NCI-H2227 (cell line): ENCODE measurements at regions not wholly inside any gene's neighbourhood (a gene's known extent, or its start where the extent isn't known, plus 50 kb on each side); places are given as distances from the start of the nearest gene placed in this dataset.
A peak's percentile ranks its signal among the peaks of the same experiment; 100 is the strongest.
"Not testable (repeated sequence)": the region's sequence is repeated elsewhere in the genome, so short reads cannot be mapped to it uniquely, and the experiment has no call there.

Experiments used
- DNase-seq: peaks from one replicate; lab custom pipeline; 2025; ENCODE audit not compliant: unreplicated experiment; lab: John Stamatoyannopoulos, UW

DNA sequence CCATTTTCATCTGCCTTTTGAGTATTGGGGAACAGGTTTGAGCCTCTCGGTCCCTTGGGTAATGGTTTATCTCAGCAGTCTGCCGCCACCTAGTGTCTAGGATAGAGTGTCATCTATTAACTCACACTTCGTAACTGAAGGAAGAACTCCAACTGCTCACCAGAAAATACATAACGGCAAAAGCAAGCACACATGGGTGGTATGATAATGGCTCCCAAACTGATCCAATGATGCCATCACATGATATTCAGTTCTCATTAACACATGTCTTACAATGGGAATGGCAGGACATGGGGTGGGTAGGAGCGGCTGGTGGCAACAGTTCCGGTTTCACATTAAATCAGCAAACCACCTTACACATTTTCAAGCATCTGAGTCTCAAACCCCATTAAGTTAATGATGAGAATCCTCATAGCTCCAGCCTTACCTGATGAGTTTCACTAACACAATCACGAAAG, 110.7 kb upstream of the PHACTR1 start:
- peak; percentile 80 for DNase-seq

DNA sequence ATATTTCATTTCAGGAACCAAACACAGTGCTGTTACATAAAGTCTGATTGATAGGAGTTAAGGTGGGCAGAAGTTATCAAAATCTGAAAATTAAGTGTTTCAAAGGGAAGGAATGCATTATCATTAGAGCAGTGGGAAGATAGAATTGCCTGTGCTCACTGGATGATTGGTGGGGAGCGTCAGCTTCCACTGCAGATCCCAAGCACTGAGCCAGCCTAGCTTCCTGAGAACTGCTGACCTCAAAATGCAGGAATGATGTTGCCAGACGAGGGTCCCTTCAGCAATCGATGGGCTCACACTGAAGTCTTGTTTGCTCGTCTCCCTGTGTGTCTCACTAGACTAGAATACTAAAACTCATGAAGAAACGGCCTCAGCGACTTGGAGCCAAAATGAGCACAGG, 110.0 kb upstream of the PHACTR1 start:
- DNase-seq = no peak

DNA sequence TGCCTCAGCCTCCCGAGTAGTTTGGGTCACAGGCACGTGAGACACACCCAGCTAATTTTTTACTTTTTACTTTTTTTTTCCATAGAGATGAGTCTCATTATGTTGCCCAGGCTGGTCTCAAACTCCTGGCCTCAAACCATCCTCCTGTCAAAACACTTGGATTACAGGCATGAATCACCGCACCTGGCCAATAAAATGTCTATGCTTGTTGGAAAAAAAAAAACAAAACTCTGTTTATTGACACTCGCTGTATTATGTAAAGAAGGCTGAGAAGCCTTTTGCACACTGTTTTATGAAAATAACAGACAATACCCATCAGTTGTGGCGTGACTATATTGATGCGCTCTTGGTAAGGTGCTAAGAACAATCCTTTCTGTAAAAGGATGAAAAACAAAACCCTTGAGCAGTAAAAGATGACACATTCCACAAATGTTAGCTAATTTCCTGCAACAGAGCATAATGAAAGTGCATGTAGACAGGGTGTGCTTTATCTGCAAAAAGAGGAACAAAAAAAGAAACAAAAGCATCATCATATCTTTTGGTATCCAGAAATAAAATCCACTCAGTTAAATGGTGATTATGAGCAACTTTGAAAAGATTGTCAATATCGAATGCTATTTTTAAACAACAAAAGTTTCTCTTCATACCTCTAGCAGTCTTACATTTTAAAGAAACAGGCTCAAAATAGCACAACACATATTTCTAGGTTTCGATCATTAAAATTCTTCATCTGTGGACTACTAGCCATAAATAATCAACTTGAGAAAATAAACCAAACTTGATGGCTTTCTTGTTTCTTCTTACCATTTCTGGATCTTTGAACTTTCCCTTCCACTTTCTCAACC, 108.3 kb upstream of the PHACTR1 start:
- DNase-seq = no peak

DNA sequence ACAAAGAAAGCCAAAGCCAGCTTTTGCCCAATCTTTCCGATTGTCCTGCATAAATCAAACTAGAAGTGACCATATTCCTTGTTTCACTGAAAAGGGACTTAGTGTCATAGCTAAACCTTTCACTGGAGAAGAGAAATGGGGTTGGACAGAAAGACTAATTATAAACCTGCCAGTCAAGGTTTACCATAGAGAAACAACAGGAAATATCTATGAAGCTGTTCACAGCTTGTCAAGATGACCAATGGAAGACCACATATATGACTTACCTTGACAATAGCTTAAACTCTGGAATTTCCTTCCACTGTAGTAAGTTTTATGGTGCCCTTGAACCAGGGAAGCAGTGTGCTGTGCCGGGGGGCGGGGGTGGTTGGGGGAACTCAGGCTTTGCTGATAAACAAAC, 107.7 kb upstream of the PHACTR1 start:
- DNase-seq = no peak

DNA sequence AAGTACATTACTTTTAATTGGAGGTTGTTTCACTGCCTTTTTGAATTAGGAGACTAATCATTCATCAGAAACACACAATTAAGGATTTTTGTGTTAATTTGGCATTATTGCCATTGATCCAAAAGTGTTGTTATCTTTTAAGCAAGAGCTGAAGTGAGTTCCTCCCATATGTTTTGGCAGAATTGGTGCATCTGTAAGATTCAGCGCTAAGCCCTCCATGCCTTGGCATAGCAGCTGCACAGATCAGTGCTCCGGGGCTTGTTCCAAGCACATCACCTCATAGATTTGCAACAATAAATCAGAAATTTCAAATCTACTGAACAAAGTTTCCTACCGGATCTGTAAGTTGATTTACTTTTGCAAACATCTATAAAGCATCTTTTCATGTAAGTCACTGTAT, 106.8 kb upstream of the PHACTR1 start:
- no peak for DNase-seq

GRCh38 chr6:12610862-12611261, 105.7 kb upstream of the PHACTR1 start:
- DNase-seq = no peak

- no peak for DNase-seq
Observed at GRCh38 chr6:12613811-12614210, 102.8 kb upstream of the PHACTR1 start.

DNA sequence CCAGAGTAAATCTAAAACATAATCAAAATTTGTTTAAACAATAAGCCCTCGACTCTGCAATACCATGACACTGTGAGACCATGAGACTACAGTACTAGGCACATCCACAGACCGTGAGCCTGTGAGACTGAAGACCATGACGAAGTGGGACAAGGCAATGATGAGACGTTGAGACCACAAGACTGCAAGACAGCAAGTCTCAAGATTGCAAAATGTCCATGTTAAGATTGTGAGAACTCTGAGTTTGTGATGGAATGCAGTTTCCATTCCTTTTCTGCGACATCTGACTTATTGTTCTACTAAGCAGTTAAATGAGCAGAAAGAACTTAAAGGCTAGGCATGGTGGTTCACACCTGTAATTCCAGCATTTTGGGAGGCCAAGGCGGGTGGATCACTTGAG, 102.1 kb upstream of the PHACTR1 start:
- DNase-seq = no peak

- DNase-seq = no peak
Observed at GRCh38 chr6:12618296-12618695, 98.3 kb upstream of the PHACTR1 start.

DNA sequence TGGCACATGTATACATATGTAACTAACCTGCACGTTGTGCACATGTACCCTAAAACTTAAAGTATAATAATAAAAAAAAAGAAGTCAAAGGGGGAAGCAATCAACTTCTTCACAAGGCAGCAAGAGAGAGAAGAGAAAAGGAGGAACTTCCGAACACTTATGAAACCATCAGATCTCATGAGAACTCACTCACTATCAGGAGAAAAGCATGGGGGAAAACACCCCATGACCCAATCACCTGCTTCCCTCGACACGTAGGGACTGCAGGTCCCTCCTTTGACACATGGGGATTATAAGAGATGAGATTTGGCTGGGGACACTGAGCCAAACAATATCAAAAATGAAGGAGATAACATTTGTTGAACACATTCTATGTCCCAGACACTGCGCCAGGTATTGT, 94.8 kb upstream of the PHACTR1 start:
- DNase-seq = no peak

DNA sequence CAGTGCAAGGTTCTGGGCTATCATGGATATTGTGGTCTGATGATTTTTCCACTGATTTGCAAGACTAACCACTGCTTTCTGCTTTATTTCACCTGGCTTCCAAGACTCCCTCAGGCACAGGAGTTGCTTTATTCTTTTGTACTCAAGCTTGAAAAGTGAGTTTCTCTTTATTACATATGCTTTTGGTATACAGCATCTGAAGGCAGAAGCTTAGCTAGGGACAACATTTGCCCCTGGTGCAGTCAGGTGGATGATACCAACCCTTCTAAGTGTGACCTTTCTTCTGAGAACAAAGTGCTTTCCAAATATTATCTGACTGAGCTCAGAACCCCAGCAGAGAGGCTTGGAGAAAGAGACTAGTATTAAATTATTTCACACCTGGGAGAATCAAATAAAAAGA, 94.0 kb upstream of the PHACTR1 start:
- no peak for DNase-seq

GRCh38 chr6:12624142-12624837, 92.3 kb upstream of the PHACTR1 start:
- DNase-seq = no peak

GRCh38 chr6:12627053-12627452, 89.5 kb upstream of the PHACTR1 start:
- no peak for DNase-seq

DNA sequence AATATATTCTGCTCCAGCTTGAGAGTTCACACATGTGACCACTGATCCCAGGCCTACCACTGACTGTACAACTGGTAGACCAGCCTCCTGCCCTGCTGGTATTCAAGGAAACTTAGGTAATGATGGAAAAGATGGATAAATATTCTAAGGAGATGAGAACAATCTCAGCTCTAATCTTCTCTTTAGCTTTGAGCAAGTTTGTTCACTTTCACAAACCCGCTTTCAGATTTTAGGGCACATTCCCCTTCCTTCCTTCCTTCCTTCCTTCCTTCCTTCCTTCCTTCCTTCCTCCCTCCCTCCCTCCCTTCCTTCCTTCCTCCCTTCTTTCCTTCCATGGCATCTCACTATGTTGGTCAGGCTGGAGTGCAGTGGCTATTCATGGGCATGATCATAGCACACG, 88.2 kb upstream of the PHACTR1 start:
- no peak for DNase-seq

DNA sequence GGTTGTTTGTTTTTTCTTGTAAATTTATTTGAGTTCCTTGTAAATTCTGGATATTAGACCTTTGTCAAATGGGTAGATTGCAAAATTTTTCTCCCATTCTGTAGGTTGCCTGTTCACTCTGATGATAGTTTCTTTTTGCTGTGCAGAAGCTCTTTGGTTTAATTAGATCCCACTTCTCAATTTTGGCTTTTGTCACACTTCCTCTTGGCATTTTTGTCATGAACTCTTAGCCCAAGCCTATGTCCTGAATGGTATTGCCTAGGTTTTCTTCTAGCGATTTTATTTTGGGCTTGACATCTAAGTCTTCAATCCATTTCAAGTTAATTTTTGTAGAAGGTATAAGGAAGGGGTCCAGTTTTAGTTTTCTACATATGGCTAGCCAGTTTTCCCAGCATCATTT, 82.8 kb upstream of the PHACTR1 start:
- not testable (repeated sequence) for DNase-seq

DNA sequence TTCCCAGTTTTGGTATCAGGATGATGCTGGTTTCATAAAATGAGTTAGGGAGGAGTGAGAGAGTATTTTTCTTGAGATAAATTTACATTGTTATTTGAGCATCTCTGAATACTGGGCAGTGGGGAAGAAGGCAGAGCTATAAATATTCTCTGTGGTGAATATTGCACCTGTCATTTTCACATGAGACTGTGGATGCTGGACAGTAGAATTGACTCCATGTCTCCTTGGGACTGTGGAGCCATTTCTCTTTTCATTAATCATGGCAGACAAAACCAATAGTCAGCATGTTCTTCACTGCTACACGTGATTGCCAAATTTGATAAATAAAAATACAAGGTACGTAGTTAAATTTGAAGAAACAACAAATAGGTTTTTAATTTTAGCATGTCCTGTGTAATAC, 81.2 kb upstream of the PHACTR1 start:
- DNase-seq = no peak

DNA sequence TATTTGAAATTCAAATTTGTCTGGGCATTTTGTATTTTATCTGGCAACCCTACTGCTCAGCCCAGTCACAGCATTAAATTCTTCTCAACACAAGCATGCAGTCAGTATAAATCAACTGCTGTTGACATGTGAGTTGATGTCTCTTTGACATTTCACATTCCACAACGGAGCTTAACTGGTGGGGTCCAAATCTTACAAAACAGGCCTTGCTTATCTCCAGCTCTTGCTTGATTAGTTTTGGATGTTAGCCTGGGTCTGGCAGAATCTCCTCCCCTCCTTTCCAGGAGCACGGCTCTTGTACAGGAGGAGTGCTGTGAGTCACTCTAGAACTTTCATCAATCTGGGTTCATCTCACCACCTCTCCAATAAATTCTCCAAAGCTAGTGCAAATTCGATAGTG, 80.8 kb upstream of the PHACTR1 start:
- DNase-seq = no peak

- DNase-seq = peak; percentile 4
Observed at GRCh38 chr6:12636336-12636735, 80.2 kb upstream of the PHACTR1 start.

- DNase-seq = peak; percentile 43
Observed at GRCh38 chr6:12637960-12638641, 78.5 kb upstream of the PHACTR1 start.

DNA sequence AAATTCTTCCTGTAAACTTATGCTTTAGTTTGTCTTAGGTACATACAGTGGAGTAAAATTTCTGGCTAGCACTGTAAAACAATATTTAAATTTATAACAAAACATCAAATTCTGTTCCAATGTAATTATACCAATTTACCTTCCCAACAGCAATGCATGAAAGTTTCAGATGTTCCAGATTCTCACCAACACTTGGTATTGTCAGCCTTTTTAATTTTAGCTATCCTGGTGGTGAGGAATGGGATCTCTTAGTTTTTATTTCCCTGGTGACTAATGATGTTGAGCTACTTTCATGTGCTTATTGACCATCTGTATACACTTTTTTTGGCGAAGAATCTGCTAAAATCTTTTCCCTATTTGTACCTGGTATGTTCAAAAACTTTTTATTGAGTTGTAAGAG, 76.1 kb upstream of the PHACTR1 start:
- DNase-seq = no peak

GRCh38 chr6:12641785-12642184, 74.8 kb upstream of the PHACTR1 start:
- DNase-seq = not testable (repeated sequence)

DNA sequence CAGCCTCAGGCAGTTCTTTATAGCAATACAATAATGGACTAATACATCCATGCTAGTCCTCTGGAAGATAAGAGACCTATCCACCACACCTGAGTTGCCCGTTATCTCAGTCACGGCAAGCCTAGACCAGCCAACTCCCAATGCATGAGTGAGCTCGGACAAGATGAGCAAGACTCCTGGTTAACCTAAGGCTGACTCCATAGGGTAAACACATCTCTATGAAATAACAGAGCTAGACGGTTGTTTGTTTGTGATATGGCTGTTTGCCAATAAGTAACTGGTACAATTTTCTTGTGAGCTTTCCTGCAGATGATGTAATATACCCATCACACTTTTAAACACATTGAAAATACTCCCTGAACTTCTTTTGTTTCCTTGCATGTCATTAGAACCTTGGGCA, 70.6 kb upstream of the PHACTR1 start:
- DNase-seq = no peak
